GM12865 (cell line): ENCODE measurements at regions not wholly inside any gene's neighbourhood (a gene's known extent, or its start where the extent isn't known, plus 50 kb on each side); places are given as distances from the start of the nearest gene placed in this dataset.

Experiments
- DNase-seq: peaks from one replicate; pipeline ENCODE4 v3.0.0; 2010; ENCODE audit warnings: low read depth
- H3K4me3 ChIP-seq: 2 replicates; pipeline ENCODE4 v1.5.1; 2011; ENCODE audit warnings: mild to moderate bottlenecking, low read depth, low read length, control low read depth
- CTCF ChIP-seq: IDR thresholded peaks from 2 replicates; pipeline ENCODE4 v1.5.1; 2011; ENCODE audit warnings: low read length, control low read depth, low read depth, inconsistent platforms; ENCODE audit not compliant: insufficient read depth; ENCODE audit errors: missing control alignments

GRCh38 chr2:144683966-144684365 is 164.0 kb upstream of the ZEB2 start:
- TF ChIP-seq CTCF = no peak
- H3K4me3 ChIP-seq = no peak overlapping the region
- DNase-seq = no peak

GRCh38 chr2:144683107-144683753 is 163.3 kb upstream of the ZEB2 start:
- no peak for DNase-seq
- H3K4me3 ChIP-seq = no peak overlapping the region
- no peak for TF ChIP-seq CTCF

- no peak for DNase-seq
Measured at GRCh38 chr2:144682248-144682647, 162.3 kb upstream of the ZEB2 start.

GRCh38 chr2:144681389-144681788 is 161.5 kb upstream of the ZEB2 start:
- no peak for DNase-seq
- H3K4me3 ChIP-seq = no peak overlapping the region
- no peak for TF ChIP-seq CTCF

More at GRCh38 chr2:144682248-144682647, 162.3 kb upstream of the ZEB2 start:
- no peak overlapping the region for H3K4me3 ChIP-seq
- no peak for TF ChIP-seq CTCF

- no peak for TF ChIP-seq CTCF
- no peak overlapping the region for H3K4me3 ChIP-seq
- DNase-seq = no peak
Measured at GRCh38 chr2:144679942-144680341, 160.0 kb upstream of the ZEB2 start.

GRCh38 chr2:144678736-144679135 is 158.8 kb upstream of the ZEB2 start:
- TF ChIP-seq CTCF = no peak
- no peak for DNase-seq
- H3K4me3 ChIP-seq = no peak overlapping the region

- DNase-seq = no peak
- TF ChIP-seq CTCF = no peak
Measured at GRCh38 chr2:144675731-144676130, 155.8 kb upstream of the ZEB2 start.

More at GRCh38 chr2:144675731-144676130, 155.8 kb upstream of the ZEB2 start:
- H3K4me3 ChIP-seq = no peak overlapping the region
